ENCODE measurements at regions not wholly inside any gene's neighbourhood (a gene's known extent, or its start where the extent isn't known, plus 50 kb on each side); places are given as distances from the start of the nearest gene placed in this dataset.
"Not testable (repeated sequence)": the region's sequence is repeated elsewhere in the genome, so short reads cannot be mapped to it uniquely, and the experiment has no call there.

GRCh38 chr17:68142595-68142994 lies 105.2 kb upstream of the AMZ2 start:
- DNase-seq, result no peak

- no peak for DNase-seq
Observed at GRCh38 chr17:68143425-68143824, 104.4 kb upstream of the AMZ2 start.

GRCh38 chr17:68145088-68145487 lies 102.8 kb upstream of the AMZ2 start:
- no peak for DNase-seq

GRCh38 chr17:68148936-68149335 lies 98.9 kb upstream of the AMZ2 start:
- DNase-seq, result no peak

- DNase-seq, result no peak
Observed at GRCh38 chr17:68152161-68152571, 95.7 kb upstream of the AMZ2 start.

- DNase-seq, result no peak
Observed at GRCh38 chr17:68155692-68156091, 92.2 kb upstream of the AMZ2 start.

GRCh38 chr17:68161644-68162428 lies 86.0 kb upstream of the AMZ2 start:
- no peak for DNase-seq

- DNase-seq, result not testable (repeated sequence)
Observed at GRCh38 chr17:68168273-68169164, 79.3 kb upstream of the AMZ2 start.

- not testable (repeated sequence) for DNase-seq
Observed at GRCh38 chr17:68169165-68169821, 78.5 kb upstream of the AMZ2 start.

GRCh38 chr17:68169840-68170239 lies 78.0 kb upstream of the AMZ2 start:
- DNase-seq, result no peak

- no peak for DNase-seq
Observed at GRCh38 chr17:68170246-68170645, 77.6 kb upstream of the AMZ2 start.

- DNase-seq, result peak; percentile 20
Observed at GRCh38 chr17:68172461-68172954, 75.3 kb upstream of the AMZ2 start.

GRCh38 chr17:68175416-68175815 lies 72.4 kb upstream of the AMZ2 start:
- DNase-seq, result no peak

- DNase-seq, result no peak
Observed at GRCh38 chr17:68175905-68176304, 71.9 kb upstream of the AMZ2 start.

GRCh38 chr17:68176718-68177117 lies 71.1 kb upstream of the AMZ2 start:
- no peak for DNase-seq

- no peak for DNase-seq
Observed at GRCh38 chr17:68178831-68179230, 69.0 kb upstream of the AMZ2 start.

- no peak for DNase-seq
Observed at GRCh38 chr17:68179236-68179925, 68.5 kb upstream of the AMZ2 start.

GRCh38 chr17:68179926-68180285 lies 67.9 kb upstream of the AMZ2 start:
- no peak for DNase-seq

GRCh38 chr17:68182011-68182306 lies 65.9 kb upstream of the AMZ2 start:
- no peak for DNase-seq

GRCh38 chr17:68182940-68183551 lies 64.8 kb upstream of the AMZ2 start:
- no peak for DNase-seq

GRCh38 chr17:68184141-68184571 lies 63.7 kb upstream of the AMZ2 start:
- DNase-seq, result no peak

GRCh38 chr17:68184816-68185436 lies 62.9 kb upstream of the AMZ2 start:
- no peak for DNase-seq

All from KG1 (cell line).